ENCODE measurements at regions not wholly inside any gene's neighbourhood (a gene's known extent, or its start where the extent isn't known, plus 50 kb on each side); places are given as distances from the start of the nearest gene placed in this dataset.

DNA sequence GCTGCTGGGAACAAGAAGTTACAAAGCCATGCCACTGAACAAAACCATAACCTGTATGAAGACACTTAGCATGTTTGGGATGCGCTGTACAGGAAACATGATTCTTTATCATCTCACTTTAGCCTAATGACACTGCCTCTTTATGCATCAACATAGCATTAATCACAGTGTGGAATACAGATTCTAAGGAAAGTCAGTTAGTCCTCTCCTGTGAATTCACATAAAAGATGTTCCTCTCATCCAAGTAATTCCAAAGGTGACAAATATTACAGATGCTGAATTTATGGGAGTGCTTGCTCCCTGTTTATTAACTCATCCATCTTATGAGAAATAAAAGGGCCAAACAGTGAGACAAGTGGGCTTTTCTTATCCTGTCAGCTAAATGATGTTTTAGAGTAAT lies 1677.7 kb downstream of the EFNA5 start:
- no peak for TF ChIP-seq EZH2 (IDR thresholded peaks at IDR 0.05; ENCODE audit: borderline replicate concordance, insufficient read depth, low read depth, low read length, poor library complexity, severe bottlenecking)
- TF ChIP-seq, protein P1, sequence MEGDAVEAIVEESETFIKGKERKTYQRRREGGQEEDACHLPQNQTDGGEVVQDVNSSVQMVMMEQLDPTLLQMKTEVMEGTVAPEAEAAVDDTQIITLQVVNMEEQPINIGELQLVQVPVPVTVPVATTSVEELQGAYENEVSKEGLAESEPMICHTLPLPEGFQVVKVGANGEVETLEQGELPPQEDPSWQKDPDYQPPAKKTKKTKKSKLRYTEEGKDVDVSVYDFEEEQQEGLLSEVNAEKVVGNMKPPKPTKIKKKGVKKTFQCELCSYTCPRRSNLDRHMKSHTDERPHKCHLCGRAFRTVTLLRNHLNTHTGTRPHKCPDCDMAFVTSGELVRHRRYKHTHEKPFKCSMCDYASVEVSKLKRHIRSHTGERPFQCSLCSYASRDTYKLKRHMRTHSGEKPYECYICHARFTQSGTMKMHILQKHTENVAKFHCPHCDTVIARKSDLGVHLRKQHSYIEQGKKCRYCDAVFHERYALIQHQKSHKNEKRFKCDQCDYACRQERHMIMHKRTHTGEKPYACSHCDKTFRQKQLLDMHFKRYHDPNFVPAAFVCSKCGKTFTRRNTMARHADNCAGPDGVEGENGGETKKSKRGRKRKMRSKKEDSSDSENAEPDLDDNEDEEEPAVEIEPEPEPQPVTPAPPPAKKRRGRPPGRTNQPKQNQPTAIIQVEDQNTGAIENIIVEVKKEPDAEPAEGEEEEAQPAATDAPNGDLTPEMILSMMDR (IDR thresholded peaks at IDR 0.05): no peak
